ENCODE measurements at regions not wholly inside any gene's neighbourhood (a gene's known extent, or its start where the extent isn't known, plus 50 kb on each side); places are given as distances from the start of the nearest gene placed in this dataset.
"Not testable (repeated sequence)": the region's sequence is repeated elsewhere in the genome, so short reads cannot be mapped to it uniquely, and the experiment has no call there.

- Histone ChIP-seq H3K4me2 (no peak overlapping the region), H4K20me1 (ENCODE audit: insufficient read depth) (no peaks in the 10 kb centered on the region), H3K27me3 (ENCODE audit: insufficient read depth, low read depth) (no peaks in the 10 kb centered on the region), H2AFZ (ENCODE audit: low read depth) (no peak overlapping the region), H3K27ac (no peak overlapping the region), H3K9ac (no peak overlapping the region), H3K4me3 (IDR thresholded peaks at IDR 0.05; ENCODE audit: insufficient read depth, low read depth, low read length) (no peak overlapping the region), H3K79me2 (ENCODE audit: insufficient read depth, low read depth) (no peaks in the 10 kb centered on the region), H3K4me1 (ENCODE audit: low read depth, poor library complexity, severe bottlenecking) (no peaks in the 10 kb centered on the region), H3K36me3 (ENCODE audit: insufficient read depth) (no peaks in the 10 kb centered on the region)
- TF ChIP-seq CTCF (conservative IDR thresholded peaks at IDR 0.05; ENCODE audit: low read depth, low read length) = no peak
Measured at GRCh38 chr17:54452666-54453348, 447.8 kb upstream of the TOM1L1 start.

- no peaks in the 10 kb centered on the region for H3K36me3 ChIP-seq (ENCODE audit: insufficient read depth)
- H3K9ac ChIP-seq = no peak overlapping the region
- no peak for TF ChIP-seq CTCF (conservative IDR thresholded peaks at IDR 0.05; ENCODE audit: low read depth, low read length)
- no peak overlapping the region for H2AFZ ChIP-seq (ENCODE audit: low read depth)
- no peak overlapping the region for H3K4me3 ChIP-seq (IDR thresholded peaks at IDR 0.05; ENCODE audit: insufficient read depth, low read depth, low read length)
- no peaks in the 10 kb centered on the region for H4K20me1 ChIP-seq (ENCODE audit: insufficient read depth)
- H3K27ac ChIP-seq = no peak overlapping the region
- no peaks in the 10 kb centered on the region for H3K27me3 ChIP-seq (ENCODE audit: insufficient read depth, low read depth)
- no peaks in the 10 kb centered on the region for H3K4me1 ChIP-seq (ENCODE audit: low read depth, poor library complexity, severe bottlenecking)
- no peak overlapping the region for H3K4me2 ChIP-seq
- no peaks in the 10 kb centered on the region for H3K79me2 ChIP-seq (ENCODE audit: insufficient read depth, low read depth)
Measured at GRCh38 chr17:54455251-54455868, 445.3 kb upstream of the TOM1L1 start.

DNA sequence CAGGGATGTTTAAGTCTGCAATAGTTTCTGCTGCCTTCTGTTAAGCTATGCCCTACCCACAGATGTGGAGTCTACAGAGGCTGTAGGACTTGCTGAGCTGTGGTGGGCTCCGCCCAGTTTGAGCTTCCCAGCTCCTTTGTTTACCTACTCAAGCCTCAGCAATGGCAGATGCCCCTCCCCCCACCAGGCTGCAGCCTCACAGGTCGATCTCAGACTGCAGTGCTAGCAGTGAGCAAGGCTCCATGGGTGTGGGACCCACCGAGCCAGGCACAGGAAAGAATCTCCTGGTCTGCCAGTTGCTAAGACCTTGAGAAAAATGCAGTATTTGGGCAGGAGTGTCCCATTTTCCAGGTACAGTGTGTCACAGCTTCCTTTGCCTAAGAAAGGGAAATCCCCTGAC, 435.2 kb upstream of the TOM1L1 start:
- H3K27me3 ChIP-seq (ENCODE audit: insufficient read depth, low read depth) = not testable (repeated sequence)

DNA sequence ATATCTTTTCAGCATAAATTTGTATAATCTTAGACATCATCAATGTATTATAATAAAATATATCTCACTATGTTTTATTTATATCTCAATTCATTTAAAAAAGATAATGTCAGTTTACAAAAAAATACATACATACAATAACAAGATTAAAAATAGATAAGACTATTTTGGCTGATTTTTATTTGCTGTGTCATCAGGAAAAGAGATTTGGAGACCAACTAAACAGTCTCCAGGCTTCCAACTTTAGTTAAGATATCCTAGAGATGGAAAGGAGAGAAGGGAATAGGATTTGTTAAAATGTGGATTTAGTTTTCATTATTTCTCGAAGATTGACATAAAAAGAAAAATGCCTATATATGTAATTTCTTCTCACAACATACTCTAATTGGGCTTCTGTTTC, 433.8 kb upstream of the TOM1L1 start:
- TF ChIP-seq CTCF (conservative IDR thresholded peaks at IDR 0.05; ENCODE audit: low read depth, low read length) = no peak
- Histone ChIP-seq H3K4me2 (no peak overlapping the region), H3K4me1 (ENCODE audit: low read depth, poor library complexity, severe bottlenecking) (no peaks in the 10 kb centered on the region), H4K20me1 (ENCODE audit: insufficient read depth) (no peaks in the 10 kb centered on the region), H3K36me3 (ENCODE audit: insufficient read depth) (no peaks in the 10 kb centered on the region), H3K27me3 (ENCODE audit: insufficient read depth, low read depth) (no peaks in the 10 kb centered on the region), H3K9ac (no peak overlapping the region), H3K27ac (no peak overlapping the region), H3K4me3 (IDR thresholded peaks at IDR 0.05; ENCODE audit: insufficient read depth, low read depth, low read length) (no peak overlapping the region), H3K79me2 (ENCODE audit: insufficient read depth, low read depth) (no peaks in the 10 kb centered on the region), H2AFZ (ENCODE audit: low read depth) (no peak overlapping the region)

More for the DNA sequence above, 435.2 kb upstream of the TOM1L1 start:
- H2AFZ ChIP-seq (ENCODE audit: low read depth); H3K9ac ChIP-seq; H3K36me3 ChIP-seq (ENCODE audit: insufficient read depth); H3K4me1 ChIP-seq (ENCODE audit: low read depth, poor library complexity, severe bottlenecking); H4K20me1 ChIP-seq (ENCODE audit: insufficient read depth); H3K4me3 ChIP-seq (IDR thresholded peaks at IDR 0.05; ENCODE audit: insufficient read depth, low read depth, low read length); H3K27ac ChIP-seq; H3K79me2 ChIP-seq (ENCODE audit: insufficient read depth, low read depth); H3K4me2 ChIP-seq: not testable (repeated sequence)

DNA sequence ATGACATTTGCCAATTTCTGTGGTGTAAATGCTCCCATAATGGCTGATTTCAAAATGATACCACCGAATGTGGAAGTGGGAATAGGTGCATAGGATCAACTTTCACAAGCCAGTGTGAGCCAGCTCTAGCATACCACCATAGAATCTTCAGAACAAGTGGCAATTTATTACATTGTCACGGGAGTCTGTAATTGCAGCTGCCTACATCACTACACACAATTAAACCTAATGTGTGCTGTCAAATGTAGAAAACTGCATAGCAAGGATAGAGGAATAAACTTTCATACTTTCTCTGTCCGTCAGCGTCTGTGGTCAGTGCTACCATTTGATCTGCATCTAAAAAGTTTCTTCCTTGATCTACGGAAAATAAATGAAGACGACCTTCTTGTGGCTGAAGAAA, 417.8 kb upstream of the TOM1L1 start:
- Histone ChIP-seq H3K4me2 (no peak overlapping the region), H3K27ac (no peak overlapping the region), H3K4me1 (ENCODE audit: low read depth, poor library complexity, severe bottlenecking) (no peaks in the 10 kb centered on the region), H3K27me3 (ENCODE audit: insufficient read depth, low read depth) (no peaks in the 10 kb centered on the region), H3K4me3 (IDR thresholded peaks at IDR 0.05; ENCODE audit: insufficient read depth, low read depth, low read length) (no peak overlapping the region), H3K9ac (no peak overlapping the region), H2AFZ (ENCODE audit: low read depth) (no peak overlapping the region), H4K20me1 (ENCODE audit: insufficient read depth) (no peaks in the 10 kb centered on the region), H3K79me2 (ENCODE audit: insufficient read depth, low read depth) (no peaks in the 10 kb centered on the region), H3K36me3 (ENCODE audit: insufficient read depth) (no peaks in the 10 kb centered on the region)
- no peak for TF ChIP-seq CTCF (conservative IDR thresholded peaks at IDR 0.05; ENCODE audit: low read depth, low read length)

Measured in KMS-11 (cell line).